ENCODE measurements at regions not wholly inside any gene's neighbourhood (a gene's known extent, or its start where the extent isn't known, plus 50 kb on each side); places are given as distances from the start of the nearest gene placed in this dataset.

DNA sequence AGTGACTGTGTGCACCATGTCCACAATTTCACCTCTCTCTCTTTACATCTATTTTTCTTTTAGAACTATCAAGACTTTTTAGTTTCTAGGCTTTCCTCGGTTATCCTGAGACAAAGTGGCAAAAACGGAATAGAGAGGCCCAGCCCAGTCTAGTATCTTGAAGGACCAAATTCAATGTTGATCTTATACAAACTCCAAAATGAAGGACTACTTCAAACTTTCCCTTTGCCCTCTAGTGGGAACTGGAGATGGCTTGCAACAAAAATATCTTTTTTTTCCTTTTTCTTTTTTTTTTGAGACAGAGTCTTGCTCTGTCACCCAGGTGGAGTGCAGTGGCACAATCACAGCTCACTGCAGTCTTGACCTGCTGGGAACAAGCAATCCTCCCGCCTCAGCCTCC, 338.5 kb upstream of the UMPS start:
- no peaks in the 10 kb centered on the region for H3K9me3 ChIP-seq (ENCODE audit: insufficient read depth, low read depth, low read length)
- no peak overlapping the region for H3K27ac ChIP-seq (ENCODE audit: low read depth, low read length)
- no peaks in the 10 kb centered on the region for H3K27me3 ChIP-seq (ENCODE audit: insufficient read depth, low read length)
- no peaks in the 10 kb centered on the region for H3K36me3 ChIP-seq (ENCODE audit: insufficient read depth, low read length)
- no peak overlapping the region for H3K9ac ChIP-seq (ENCODE audit: low read depth, low read length)
- no peaks in the 10 kb centered on the region for H3K4me1 ChIP-seq (ENCODE audit: insufficient read depth, low read length)
- WGBS: 91% methylated on average over 3 of the region's 3 CpGs
- no peak overlapping the region for H3K4me3 ChIP-seq (ENCODE audit: low read length)

DNA sequence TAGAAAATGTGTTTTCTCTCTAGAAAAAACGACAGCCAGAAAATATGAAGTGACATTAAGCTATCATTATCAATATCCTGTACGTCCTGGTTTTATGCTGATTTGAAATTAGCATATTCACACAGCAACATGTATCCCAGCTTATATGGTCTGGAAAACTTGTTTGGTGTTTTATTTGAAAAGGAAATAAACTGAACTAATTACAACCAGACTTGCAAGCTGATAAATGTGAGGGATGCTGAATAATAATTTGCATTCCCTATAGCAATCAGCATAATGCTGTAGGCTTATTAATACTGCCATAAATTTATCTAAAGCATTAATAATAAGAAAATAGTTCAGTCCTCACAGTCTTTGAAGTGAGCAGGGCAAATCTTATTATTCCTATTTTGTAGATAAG, 336.9 kb upstream of the UMPS start:
- 63% methylated on average over 1 of the region's 2 CpGs for WGBS
- no peak overlapping the region for H3K9ac ChIP-seq (ENCODE audit: low read depth, low read length)
- H3K36me3 ChIP-seq (ENCODE audit: insufficient read depth, low read length): no peaks in the 10 kb centered on the region
- no peaks in the 10 kb centered on the region for H3K9me3 ChIP-seq (ENCODE audit: insufficient read depth, low read depth, low read length)
- H3K27me3 ChIP-seq (ENCODE audit: insufficient read depth, low read length): no peaks in the 10 kb centered on the region
- no peak overlapping the region for H3K4me3 ChIP-seq (ENCODE audit: low read length)
- H3K4me1 ChIP-seq (ENCODE audit: insufficient read depth, low read length): no peaks in the 10 kb centered on the region
- no peak overlapping the region for H3K27ac ChIP-seq (ENCODE audit: low read depth, low read length)

DNA sequence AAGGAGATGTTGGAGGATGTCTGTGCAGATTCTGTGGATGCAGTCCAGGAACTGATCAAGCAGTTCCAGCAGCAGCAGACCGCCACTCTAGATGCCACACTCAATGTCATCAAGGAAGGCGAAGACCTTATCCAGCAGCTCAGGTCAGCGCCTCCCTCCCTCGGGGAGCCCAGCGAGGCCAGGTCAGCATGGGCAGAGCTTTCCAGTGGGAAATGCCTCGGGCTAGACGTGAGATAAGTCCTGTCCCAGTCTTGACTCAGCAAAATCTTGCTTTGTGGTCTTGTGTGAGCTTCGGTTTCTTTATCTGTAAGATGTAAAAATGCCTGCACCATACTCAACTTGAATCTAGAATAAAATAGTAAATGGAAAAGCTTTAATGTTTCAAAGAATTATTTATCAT, 335.1 kb upstream of the UMPS start:
- no peaks in the 10 kb centered on the region for H3K36me3 ChIP-seq (ENCODE audit: insufficient read depth, low read length)
- H3K4me1 ChIP-seq (ENCODE audit: insufficient read depth, low read length): no peaks in the 10 kb centered on the region
- no peaks in the 10 kb centered on the region for H3K27me3 ChIP-seq (ENCODE audit: insufficient read depth, low read length)
- H3K9me3 ChIP-seq (ENCODE audit: insufficient read depth, low read depth, low read length): no peaks in the 10 kb centered on the region
- no peak overlapping the region for H3K4me3 ChIP-seq (ENCODE audit: low read length)
- H3K9ac ChIP-seq (ENCODE audit: low read depth, low read length): no peak overlapping the region
- no peak overlapping the region for H3K27ac ChIP-seq (ENCODE audit: low read depth, low read length)
- 89% methylated on average over 8 of the region's 8 CpGs for WGBS

GRCh38 chr3:124395584-124396338, 334.5 kb upstream of the UMPS start:
- Histone ChIP-seq H3K4me3 (ENCODE audit: low read length) (no peak overlapping the region), H3K27me3 (ENCODE audit: insufficient read depth, low read length) (no peaks in the 10 kb centered on the region), H3K36me3 (ENCODE audit: insufficient read depth, low read length) (no peaks in the 10 kb centered on the region), H3K4me1 (ENCODE audit: insufficient read depth, low read length) (no peaks in the 10 kb centered on the region), H3K9me3 (ENCODE audit: insufficient read depth, low read depth, low read length) (no peaks in the 10 kb centered on the region), H3K9ac (ENCODE audit: low read depth, low read length) (no peak overlapping the region), H3K27ac (ENCODE audit: low read depth, low read length) (no peak overlapping the region)
- 88% methylated on average over 1 of the region's 1 CpG for WGBS

DNA sequence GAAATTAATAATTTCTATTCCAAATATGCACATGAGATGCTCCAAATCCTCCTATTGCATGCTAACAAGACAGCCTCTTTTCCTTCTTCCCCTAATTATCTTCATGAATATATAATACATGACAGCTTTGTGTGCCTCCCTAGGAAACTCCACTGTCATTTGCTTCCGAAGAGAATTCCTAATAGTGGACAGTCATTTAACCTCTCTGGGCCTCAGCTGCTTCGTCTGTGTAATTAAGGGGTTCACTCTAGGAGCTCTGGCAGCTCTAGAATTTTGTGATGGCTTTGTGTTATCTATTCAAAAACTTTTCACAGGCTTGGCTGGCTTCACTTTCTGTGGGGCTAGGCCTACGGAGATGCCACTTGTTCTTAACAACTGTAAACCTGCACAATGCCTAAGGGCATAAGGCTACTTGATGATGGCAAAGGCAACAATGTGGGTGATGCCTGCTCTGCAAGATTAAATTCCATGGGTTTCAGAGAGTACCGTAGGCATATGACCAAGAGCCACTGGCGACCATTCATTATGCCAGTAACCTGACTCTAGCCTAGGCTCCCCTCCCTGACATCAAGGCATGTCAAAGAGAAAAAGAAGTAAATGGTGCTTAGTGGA, 333.8 kb upstream of the UMPS start:
- 90% methylated on average over 5 of the region's 5 CpGs for WGBS
- Histone ChIP-seq H3K4me3 (ENCODE audit: low read length) (no peak overlapping the region), H3K36me3 (ENCODE audit: insufficient read depth, low read length) (no peaks in the 10 kb centered on the region), H3K9ac (ENCODE audit: low read depth, low read length) (no peak overlapping the region), H3K4me1 (ENCODE audit: insufficient read depth, low read length) (no peaks in the 10 kb centered on the region), H3K9me3 (ENCODE audit: insufficient read depth, low read depth, low read length) (no peaks in the 10 kb centered on the region), H3K27me3 (ENCODE audit: insufficient read depth, low read length) (no peaks in the 10 kb centered on the region), H3K27ac (ENCODE audit: low read depth, low read length) (no peak overlapping the region)

- H3K9me3 ChIP-seq (ENCODE audit: insufficient read depth, low read depth, low read length): no peaks in the 10 kb centered on the region
- H3K27ac ChIP-seq (ENCODE audit: low read depth, low read length): no peak overlapping the region
- no peak overlapping the region for H3K9ac ChIP-seq (ENCODE audit: low read depth, low read length)
- no peaks in the 10 kb centered on the region for H3K4me1 ChIP-seq (ENCODE audit: insufficient read depth, low read length)
- 93% methylated on average over 4 of the region's 4 CpGs for WGBS
- no peaks in the 10 kb centered on the region for H3K27me3 ChIP-seq (ENCODE audit: insufficient read depth, low read length)
- H3K36me3 ChIP-seq (ENCODE audit: insufficient read depth, low read length): no peaks in the 10 kb centered on the region
- H3K4me3 ChIP-seq (ENCODE audit: low read length): no peak overlapping the region
These were observed 333.2 kb upstream of the UMPS start for GRCh38 chr3:124397088-124397487.

GRCh38 chr3:124398594-124398993, 331.7 kb upstream of the UMPS start:
- no peaks in the 10 kb centered on the region for H3K4me1 ChIP-seq (ENCODE audit: insufficient read depth, low read length)
- H3K9me3 ChIP-seq (ENCODE audit: insufficient read depth, low read depth, low read length): no peaks in the 10 kb centered on the region
- WGBS: 94% methylated on average over 7 of the region's 7 CpGs
- H3K4me3 ChIP-seq (ENCODE audit: low read length): no peak overlapping the region
- no peaks in the 10 kb centered on the region for H3K36me3 ChIP-seq (ENCODE audit: insufficient read depth, low read length)
- H3K27me3 ChIP-seq (ENCODE audit: insufficient read depth, low read length): no peaks in the 10 kb centered on the region
- no peak overlapping the region for H3K27ac ChIP-seq (ENCODE audit: low read depth, low read length)
- no peak overlapping the region for H3K9ac ChIP-seq (ENCODE audit: low read depth, low read length)

DNA sequence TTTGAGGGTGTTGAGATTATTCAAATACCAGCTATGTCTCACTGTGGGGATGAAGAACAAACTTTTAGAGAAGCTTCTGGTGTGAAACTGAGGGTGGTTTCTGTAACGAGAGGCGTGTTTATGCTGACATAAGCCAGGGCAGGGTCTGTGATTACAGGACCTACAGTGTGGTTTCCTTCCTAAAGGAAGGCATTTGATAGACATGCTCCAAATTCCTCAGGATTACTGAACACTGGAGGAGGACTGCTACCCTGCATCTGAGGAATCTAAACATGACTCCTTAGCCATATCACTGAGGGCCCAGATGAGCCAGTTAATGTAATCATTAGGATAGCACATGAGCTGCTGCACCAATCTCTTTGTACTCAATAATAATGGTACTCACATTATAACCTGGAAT, 328.4 kb upstream of the UMPS start:
- H3K9ac ChIP-seq (ENCODE audit: low read depth, low read length): no peak overlapping the region
- 93% methylated on average over 2 of the region's 2 CpGs for WGBS
- no peaks in the 10 kb centered on the region for H3K9me3 ChIP-seq (ENCODE audit: insufficient read depth, low read depth, low read length)
- no peaks in the 10 kb centered on the region for H3K36me3 ChIP-seq (ENCODE audit: insufficient read depth, low read length)
- no peaks in the 10 kb centered on the region for H3K27me3 ChIP-seq (ENCODE audit: insufficient read depth, low read length)
- no peak overlapping the region for H3K4me3 ChIP-seq (ENCODE audit: low read length)
- no peaks in the 10 kb centered on the region for H3K4me1 ChIP-seq (ENCODE audit: insufficient read depth, low read length)
- H3K27ac ChIP-seq (ENCODE audit: low read depth, low read length): no peak overlapping the region

- 93% methylated on average over 4 of the region's 4 CpGs for WGBS
- Histone ChIP-seq H3K36me3 (ENCODE audit: insufficient read depth, low read length) (no peaks in the 10 kb centered on the region), H3K9me3 (ENCODE audit: insufficient read depth, low read depth, low read length) (no peaks in the 10 kb centered on the region), H3K27ac (ENCODE audit: low read depth, low read length) (no peak overlapping the region), H3K9ac (ENCODE audit: low read depth, low read length) (no peak overlapping the region), H3K27me3 (ENCODE audit: insufficient read depth, low read length) (no peaks in the 10 kb centered on the region), H3K4me1 (ENCODE audit: insufficient read depth, low read length) (no peaks in the 10 kb centered on the region), H3K4me3 (ENCODE audit: low read length) (no peak overlapping the region)
These were observed 327.5 kb upstream of the UMPS start for GRCh38 chr3:124402791-124403190.

DNA sequence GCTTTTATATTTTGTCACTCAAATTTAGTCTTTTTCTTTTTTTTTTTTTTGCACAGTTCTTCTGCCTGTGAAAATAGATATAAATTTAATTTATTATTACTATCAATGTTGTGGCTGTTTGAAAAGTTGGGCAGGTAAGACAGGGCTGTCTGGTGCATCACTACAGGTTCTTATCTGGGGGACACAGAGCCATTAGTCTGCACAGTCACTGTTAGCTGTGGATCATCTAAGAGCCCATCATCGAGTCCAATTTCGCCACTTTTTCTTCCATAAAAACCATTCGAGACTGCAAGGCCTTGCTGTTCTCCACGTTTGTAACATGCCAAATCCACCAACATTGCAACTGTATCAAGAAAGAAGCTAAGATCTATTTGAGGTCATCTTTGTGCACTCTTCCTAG, 325.6 kb upstream of the UMPS start:
- Histone ChIP-seq H3K9ac (ENCODE audit: low read depth, low read length) (no peak overlapping the region), H3K27me3 (ENCODE audit: insufficient read depth, low read length) (no peaks in the 10 kb centered on the region), H3K36me3 (ENCODE audit: insufficient read depth, low read length) (no peaks in the 10 kb centered on the region), H3K4me3 (ENCODE audit: low read length) (no peak overlapping the region), H3K27ac (ENCODE audit: low read depth, low read length) (no peak overlapping the region), H3K4me1 (ENCODE audit: insufficient read depth, low read length) (no peaks in the 10 kb centered on the region), H3K9me3 (ENCODE audit: insufficient read depth, low read depth, low read length) (no peaks in the 10 kb centered on the region)
- WGBS: 91% methylated on average over 4 of the region's 4 CpGs

GRCh38 chr3:124407260-124407659, 323.0 kb upstream of the UMPS start:
- 100% methylated on average over 1 of the region's 1 CpG for WGBS
- H3K4me3 ChIP-seq (ENCODE audit: low read length): no peak overlapping the region
- no peak overlapping the region for H3K27ac ChIP-seq (ENCODE audit: low read depth, low read length)
- no peaks in the 10 kb centered on the region for H3K27me3 ChIP-seq (ENCODE audit: insufficient read depth, low read length)
- no peaks in the 10 kb centered on the region for H3K4me1 ChIP-seq (ENCODE audit: insufficient read depth, low read length)
- H3K36me3 ChIP-seq (ENCODE audit: insufficient read depth, low read length): no peaks in the 10 kb centered on the region
- no peak overlapping the region for H3K9ac ChIP-seq (ENCODE audit: low read depth, low read length)
- no peaks in the 10 kb centered on the region for H3K9me3 ChIP-seq (ENCODE audit: insufficient read depth, low read depth, low read length)
